ENCODE measurements at regions not wholly inside any gene's neighbourhood (a gene's known extent, or its start where the extent isn't known, plus 50 kb on each side); places are given as distances from the start of the nearest gene placed in this dataset.

GRCh38 chr17:11035681-11036080, 197.8 kb upstream of the PIRT start:
- Mint-ChIP-seq H3K4me3 (ENCODE audit: unreplicated experiment) (no peak overlapping the region), H3K4me1 (ENCODE audit: unreplicated experiment) (no peaks in the 10 kb centered on the region), H3K9me3 (ENCODE audit: unreplicated experiment) (peaks cover 49% of the 10 kb centered on the region), H3K27me3 (ENCODE audit: unreplicated experiment) (peaks cover 10% of the 10 kb centered on the region), H3K27ac (ENCODE audit: unreplicated experiment) (no peak overlapping the region), H3K36me3 (ENCODE audit: low read depth, unreplicated experiment) (peaks cover 11% of the 10 kb centered on the region)
- TF ChIP-seq CTCF (IDR thresholded peaks at IDR 0.05; ENCODE audit: unreplicated experiment): no peak
- DNase-seq (ENCODE audit: low spot score): no peak

- H3K4me3 Mint-ChIP-seq (ENCODE audit: unreplicated experiment): no peak overlapping the region
- no peak for TF ChIP-seq CTCF (IDR thresholded peaks at IDR 0.05; ENCODE audit: unreplicated experiment)
- peaks cover 4% of the 10 kb centered on the region for H3K36me3 Mint-ChIP-seq (ENCODE audit: low read depth, unreplicated experiment)
- no peak for DNase-seq (ENCODE audit: low spot score)
- no peak overlapping the region for H3K27ac Mint-ChIP-seq (ENCODE audit: unreplicated experiment)
- peaks cover 5% of the 10 kb centered on the region for H3K27me3 Mint-ChIP-seq (ENCODE audit: unreplicated experiment)
- no peaks in the 10 kb centered on the region for H3K4me1 Mint-ChIP-seq (ENCODE audit: unreplicated experiment)
- H3K9me3 Mint-ChIP-seq (ENCODE audit: unreplicated experiment): peaks cover 24% of the 10 kb centered on the region
Observed at GRCh38 chr17:11031787-11032186, 193.9 kb upstream of the PIRT start.

GRCh38 chr17:11029791-11030190, 191.9 kb upstream of the PIRT start:
- Mint-ChIP-seq H3K36me3 (ENCODE audit: low read depth, unreplicated experiment) (peaks cover 4% of the 10 kb centered on the region), H3K27ac (ENCODE audit: unreplicated experiment) (no peak overlapping the region), H3K4me1 (ENCODE audit: unreplicated experiment) (no peaks in the 10 kb centered on the region), H3K9me3 (ENCODE audit: unreplicated experiment) (peaks cover 20% of the 10 kb centered on the region), H3K4me3 (ENCODE audit: unreplicated experiment) (no peak overlapping the region), H3K27me3 (ENCODE audit: unreplicated experiment) (peaks cover 5% of the 10 kb centered on the region)
- TF ChIP-seq CTCF (IDR thresholded peaks at IDR 0.05; ENCODE audit: unreplicated experiment): no peak
- DNase-seq (ENCODE audit: low spot score): no peak

GRCh38 chr17:11028349-11028748, 190.5 kb upstream of the PIRT start:
- Mint-ChIP-seq H3K4me3 (ENCODE audit: unreplicated experiment) (no peak overlapping the region), H3K36me3 (ENCODE audit: low read depth, unreplicated experiment) (peaks cover 3% of the 10 kb centered on the region), H3K27ac (ENCODE audit: unreplicated experiment) (no peak overlapping the region), H3K4me1 (ENCODE audit: unreplicated experiment) (no peaks in the 10 kb centered on the region), H3K27me3 (ENCODE audit: unreplicated experiment) (peaks cover 5% of the 10 kb centered on the region), H3K9me3 (ENCODE audit: unreplicated experiment) (peaks cover 23% of the 10 kb centered on the region)
- TF ChIP-seq CTCF (IDR thresholded peaks at IDR 0.05; ENCODE audit: unreplicated experiment): no peak
- no peak for DNase-seq (ENCODE audit: low spot score)

- no peaks in the 10 kb centered on the region for H3K4me1 Mint-ChIP-seq (ENCODE audit: unreplicated experiment)
- no peak for DNase-seq (ENCODE audit: low spot score)
- no peak overlapping the region for H3K27ac Mint-ChIP-seq (ENCODE audit: unreplicated experiment)
- TF ChIP-seq CTCF (IDR thresholded peaks at IDR 0.05; ENCODE audit: unreplicated experiment): no peak
- no peaks in the 10 kb centered on the region for H3K36me3 Mint-ChIP-seq (ENCODE audit: low read depth, unreplicated experiment)
- H3K4me3 Mint-ChIP-seq (ENCODE audit: unreplicated experiment): no peak overlapping the region
- peaks cover 3% of the 10 kb centered on the region for H3K27me3 Mint-ChIP-seq (ENCODE audit: unreplicated experiment)
- peaks cover 16% of the 10 kb centered on the region for H3K9me3 Mint-ChIP-seq (ENCODE audit: unreplicated experiment)
Observed at GRCh38 chr17:11026903-11027302, 189.0 kb upstream of the PIRT start.

Measured in endothelial cell (in vitro differentiated cells).